Fibroblast of pulmonary artery (primary cell): ENCODE measurements at regions not wholly inside any gene's neighbourhood (a gene's known extent, or its start where the extent isn't known, plus 50 kb on each side); places are given as distances from the start of the nearest gene placed in this dataset.

Experiments used
- DNase-seq: peaks from one replicate; pipeline ENCODE4 v3.0.0-alpha.2; 2010; ENCODE audit warnings: low read depth
- H3K4me3 ChIP-seq: replicated peaks from 2 replicates; pipeline ENCODE4 v1.5.1; 2011; ENCODE audit warnings: low read depth, mild to moderate bottlenecking, control low read depth, low read length, moderate library complexity
- TF ChIP-seq, protein P1 (sequence below): IDR thresholded peaks from 2 replicates; pipeline ENCODE4 v1.5.1; 2011; ENCODE audit warnings: mild to moderate bottlenecking, control low read depth, low read length, inconsistent platforms; ENCODE audit errors: missing control alignments

DNA sequence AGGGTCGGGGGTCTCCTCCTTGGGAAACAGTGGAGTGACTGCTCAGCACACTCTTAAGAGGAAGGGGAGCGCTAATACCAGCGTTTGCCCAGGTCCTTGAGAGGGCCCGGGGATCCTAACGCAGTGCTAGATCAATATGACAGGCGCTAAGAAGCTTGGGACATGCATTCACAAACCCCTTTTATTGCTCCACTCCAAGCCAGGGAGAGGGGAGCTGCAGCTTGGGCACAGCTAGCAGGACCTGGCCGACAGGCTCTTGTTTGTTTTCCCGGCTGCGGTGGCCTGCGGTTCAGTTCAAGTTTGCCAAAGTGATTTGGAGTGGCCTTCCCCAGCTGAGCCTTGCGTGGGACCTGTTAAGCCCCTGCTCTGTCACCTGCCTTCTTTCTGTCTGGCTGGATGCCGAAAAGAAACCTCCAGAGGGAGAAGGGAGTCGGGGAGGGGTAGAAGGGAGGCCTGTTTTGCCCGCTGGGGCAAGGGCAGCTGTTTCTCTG is 152.1 kb downstream of the GLI2 start:
- no peak for DNase-seq
- TF ChIP-seq, protein P1, sequence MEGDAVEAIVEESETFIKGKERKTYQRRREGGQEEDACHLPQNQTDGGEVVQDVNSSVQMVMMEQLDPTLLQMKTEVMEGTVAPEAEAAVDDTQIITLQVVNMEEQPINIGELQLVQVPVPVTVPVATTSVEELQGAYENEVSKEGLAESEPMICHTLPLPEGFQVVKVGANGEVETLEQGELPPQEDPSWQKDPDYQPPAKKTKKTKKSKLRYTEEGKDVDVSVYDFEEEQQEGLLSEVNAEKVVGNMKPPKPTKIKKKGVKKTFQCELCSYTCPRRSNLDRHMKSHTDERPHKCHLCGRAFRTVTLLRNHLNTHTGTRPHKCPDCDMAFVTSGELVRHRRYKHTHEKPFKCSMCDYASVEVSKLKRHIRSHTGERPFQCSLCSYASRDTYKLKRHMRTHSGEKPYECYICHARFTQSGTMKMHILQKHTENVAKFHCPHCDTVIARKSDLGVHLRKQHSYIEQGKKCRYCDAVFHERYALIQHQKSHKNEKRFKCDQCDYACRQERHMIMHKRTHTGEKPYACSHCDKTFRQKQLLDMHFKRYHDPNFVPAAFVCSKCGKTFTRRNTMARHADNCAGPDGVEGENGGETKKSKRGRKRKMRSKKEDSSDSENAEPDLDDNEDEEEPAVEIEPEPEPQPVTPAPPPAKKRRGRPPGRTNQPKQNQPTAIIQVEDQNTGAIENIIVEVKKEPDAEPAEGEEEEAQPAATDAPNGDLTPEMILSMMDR, result no peak
- no peak overlapping the region for H3K4me3 ChIP-seq

DNA sequence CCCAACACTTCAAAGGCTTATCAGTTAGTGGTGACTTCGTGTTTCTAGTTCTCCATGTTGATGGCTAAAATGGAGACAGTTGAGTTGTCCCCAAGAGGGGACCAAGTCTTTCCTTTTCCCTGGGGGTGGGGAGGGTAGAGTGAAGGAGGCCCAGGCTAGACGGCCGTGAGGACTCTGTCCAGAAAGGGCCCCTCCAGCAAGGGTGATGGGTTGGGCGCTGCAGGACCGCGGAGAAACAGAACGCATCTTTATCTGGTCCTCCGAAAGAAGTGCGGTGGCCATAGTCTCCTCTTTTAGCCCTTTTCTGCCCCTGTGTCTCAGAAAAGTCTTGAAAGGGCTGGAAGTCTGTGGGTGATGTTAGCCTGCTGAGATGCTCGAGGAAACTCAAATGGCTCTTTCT is 153.2 kb downstream of the GLI2 start:
- DNase-seq, result no peak
- H3K4me3 ChIP-seq, result no peak overlapping the region
- TF ChIP-seq, protein P1, result no peak

DNA sequence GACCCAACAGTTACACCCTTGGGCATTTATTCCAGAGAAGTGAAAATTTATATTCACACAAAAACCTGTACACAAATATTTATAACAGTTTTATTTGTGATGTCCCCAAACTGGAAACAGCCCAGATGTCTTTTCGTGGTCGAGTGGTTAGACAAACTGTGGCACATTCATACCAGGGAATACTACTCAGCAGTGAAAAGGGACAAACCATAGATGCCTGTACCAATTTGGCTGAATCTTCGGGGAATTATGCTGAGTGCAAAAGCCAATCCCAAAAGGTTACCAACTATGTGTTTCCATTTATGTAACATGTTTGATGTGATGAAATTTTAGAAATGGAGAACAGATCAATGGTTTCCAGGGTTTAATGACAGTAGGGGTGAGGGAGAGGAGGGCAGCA is 154.3 kb downstream of the GLI2 start:
- no peak for DNase-seq
- TF ChIP-seq, protein P1, result no peak
- H3K4me3 ChIP-seq, result no peak overlapping the region

DNA sequence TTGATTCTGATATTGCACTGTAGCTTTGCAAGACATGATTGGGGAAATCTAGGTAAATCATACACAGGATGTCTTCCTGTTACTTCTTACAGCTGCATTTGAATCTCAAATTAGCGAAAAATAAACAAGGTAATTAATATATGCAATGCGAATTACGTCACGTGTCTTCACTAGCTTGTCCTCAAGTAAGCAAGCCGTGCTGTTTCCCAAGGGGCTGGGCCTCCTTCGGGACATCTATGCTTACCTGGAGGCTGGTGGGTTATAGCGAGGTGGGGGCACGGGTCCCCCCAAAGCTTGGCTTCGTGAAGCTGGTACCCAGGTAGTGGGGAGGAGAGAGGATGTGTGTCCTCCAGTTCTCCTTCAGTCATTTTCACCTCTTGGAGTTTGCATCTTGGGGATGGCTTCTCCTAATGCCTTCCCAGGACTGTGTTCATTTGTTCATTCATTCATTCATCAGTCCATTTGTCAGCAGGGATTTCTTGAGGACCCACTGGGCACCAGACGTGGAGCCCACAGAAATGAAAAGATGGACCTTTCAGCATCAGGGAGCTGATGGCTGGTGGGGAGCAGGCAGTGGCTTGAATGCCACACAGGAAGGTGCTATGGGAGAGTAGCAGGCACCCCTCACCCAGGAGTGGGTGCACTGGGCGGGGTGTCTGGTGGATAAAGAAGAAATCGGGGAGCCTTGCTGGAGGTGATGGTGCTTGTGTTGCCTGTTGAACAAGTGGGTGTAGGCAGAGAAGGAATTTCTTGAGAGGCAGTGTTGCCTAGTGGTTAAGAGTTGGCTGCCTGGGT is 155.1 kb downstream of the GLI2 start:
- no peak overlapping the region for H3K4me3 ChIP-seq
- TF ChIP-seq, protein P1, result no peak
- DNase-seq, result no peak

DNA sequence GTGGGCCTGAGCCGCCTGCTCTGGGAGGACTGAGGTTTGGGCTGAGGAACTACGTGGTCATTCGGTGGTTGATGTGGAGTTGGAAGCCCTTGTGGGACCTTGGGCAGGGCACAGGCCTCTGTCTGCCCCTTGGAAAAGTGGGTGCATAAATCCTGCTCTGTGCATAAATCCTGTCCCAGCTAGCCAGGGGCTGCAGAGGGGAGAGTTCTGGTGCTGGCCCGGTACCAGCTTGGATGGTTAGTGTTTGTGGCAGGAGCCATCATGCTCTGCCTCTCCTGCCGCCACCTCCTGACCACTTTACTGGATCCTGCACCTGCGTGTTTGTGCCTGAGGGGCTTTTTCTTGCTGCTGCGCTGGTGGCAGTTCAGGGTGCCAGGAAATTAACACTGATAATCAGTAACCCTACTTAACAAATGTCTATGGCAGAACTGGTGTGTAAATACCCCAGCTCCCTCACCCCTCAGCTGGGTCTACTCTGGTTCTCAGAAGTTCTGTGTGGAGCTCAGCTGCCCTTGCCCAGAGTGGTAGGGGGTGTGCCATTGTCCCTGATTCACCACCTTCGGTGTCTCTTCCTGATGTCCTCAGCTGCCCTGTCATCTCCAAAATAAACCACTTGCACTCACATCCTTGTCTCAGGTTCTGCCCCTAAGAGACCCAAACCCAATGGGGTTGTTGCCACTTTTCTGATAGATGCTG is 156.8 kb downstream of the GLI2 start:
- DNase-seq, result no peak
- TF ChIP-seq, protein P1, result no peak
- H3K4me3 ChIP-seq, result no peak overlapping the region

DNA sequence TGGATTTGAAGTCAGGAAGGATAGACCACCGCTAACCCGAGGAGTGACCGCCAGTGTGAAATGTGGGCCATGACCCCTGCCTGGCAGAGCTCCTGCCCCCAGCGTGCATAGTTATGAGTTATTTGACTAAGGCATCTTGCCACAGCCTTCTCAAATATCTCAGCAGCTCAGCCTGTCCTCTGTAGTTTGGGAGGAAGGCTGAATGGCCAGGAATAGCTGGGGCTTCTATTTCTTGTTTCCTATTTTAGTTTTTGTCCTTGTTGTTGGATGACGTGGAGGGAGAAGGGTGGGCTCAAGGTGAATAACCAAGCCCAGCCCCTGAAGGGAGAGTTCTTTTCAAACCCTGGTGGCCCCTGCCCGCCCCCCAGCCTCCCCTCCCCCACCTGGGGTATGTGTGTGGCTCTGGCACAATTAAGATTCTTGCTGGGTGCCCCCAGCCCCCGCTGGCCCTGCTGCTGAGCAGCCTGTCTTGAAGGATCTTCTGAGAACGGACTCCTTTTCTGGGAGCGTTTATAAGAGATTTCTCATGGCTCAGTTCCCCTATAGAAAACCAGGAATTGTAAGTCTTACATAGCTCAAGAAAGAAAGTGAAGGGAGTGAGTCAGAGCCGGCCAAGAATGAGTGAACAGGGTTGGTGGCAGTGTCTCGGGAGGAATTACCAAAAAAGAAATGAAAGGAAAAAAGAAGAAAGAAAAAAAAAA is 157.4 kb downstream of the GLI2 start:
- peak; percentile 59 for DNase-seq
- H3K4me3 ChIP-seq, result no peak overlapping the region
- TF ChIP-seq, protein P1, result no peak
